ENCODE measurements at regions not wholly inside any gene's neighbourhood (a gene's known extent, or its start where the extent isn't known, plus 50 kb on each side); places are given as distances from the start of the nearest gene placed in this dataset.
"Not testable (repeated sequence)": the region's sequence is repeated elsewhere in the genome, so short reads cannot be mapped to it uniquely, and the experiment has no call there.

DNA sequence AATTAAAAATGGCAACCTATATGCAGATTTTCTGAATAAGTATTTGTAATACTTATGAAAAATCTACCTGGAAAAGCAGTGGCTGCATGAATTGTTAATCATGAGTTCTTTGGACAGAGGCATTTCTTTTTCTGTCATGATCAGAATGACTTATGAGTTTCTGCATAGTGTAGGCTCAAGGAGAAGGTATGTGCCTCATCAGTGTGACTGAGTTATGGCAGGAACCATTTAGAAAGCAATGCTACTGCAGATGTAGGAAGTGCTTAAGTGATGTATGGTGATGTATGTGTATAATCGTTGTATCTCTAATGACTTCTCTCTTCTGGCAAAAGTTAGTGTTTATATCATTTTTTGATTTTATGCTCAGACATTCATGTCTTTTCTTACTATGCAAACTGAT lies 816.4 kb upstream of the FBXO33 start:
- no peak for DNase-seq (ENCODE audit: low read depth)

DNA sequence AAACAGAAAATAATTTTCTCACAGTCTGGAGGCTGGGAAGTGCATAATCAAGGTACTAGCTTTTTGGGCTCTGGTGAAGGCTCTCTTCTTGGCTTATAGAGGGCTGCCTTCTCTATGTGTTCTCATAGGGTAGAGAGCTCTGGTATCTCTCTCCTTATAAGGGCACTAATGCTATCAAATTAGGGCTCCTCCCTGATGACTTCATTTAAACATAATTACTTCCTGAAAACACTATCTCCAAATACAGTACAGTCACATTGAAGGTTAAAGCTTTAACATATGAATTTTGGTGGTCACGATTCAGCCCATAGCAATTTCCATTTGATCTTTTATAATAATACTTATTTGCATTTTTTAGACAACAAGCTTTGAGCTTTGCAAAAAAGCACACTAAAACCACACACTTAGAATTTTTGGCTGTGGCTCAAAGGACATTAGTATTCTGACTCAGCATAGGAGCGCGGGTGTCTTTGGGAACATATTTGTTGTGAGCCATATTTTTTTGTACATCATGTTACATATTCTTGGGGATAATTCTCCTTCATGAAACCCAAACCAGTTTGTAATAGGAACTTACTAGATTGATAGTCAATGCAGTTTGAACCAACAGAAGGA lies 808.1 kb upstream of the FBXO33 start:
- no peak for DNase-seq (ENCODE audit: low read depth)

DNA sequence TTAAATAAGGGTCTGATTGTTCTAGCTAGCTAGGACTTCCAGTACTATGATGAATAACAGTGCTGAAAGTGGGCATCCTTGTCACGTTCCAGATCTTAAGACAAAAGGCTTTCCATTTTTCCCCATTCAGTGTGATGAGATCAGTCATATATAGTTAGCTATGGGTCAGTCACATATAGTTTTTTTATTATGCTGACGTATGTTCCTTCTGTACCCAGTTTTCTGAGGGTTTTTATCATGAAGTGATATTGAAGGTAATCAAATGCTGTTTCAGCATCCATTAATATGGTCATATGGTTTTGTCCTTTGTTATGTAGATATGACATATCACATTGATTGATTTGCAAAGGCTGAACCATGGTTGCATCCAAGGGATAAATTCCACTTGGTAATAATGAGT lies 800.1 kb upstream of the FBXO33 start:
- no peak for DNase-seq (ENCODE audit: low read depth)

DNA sequence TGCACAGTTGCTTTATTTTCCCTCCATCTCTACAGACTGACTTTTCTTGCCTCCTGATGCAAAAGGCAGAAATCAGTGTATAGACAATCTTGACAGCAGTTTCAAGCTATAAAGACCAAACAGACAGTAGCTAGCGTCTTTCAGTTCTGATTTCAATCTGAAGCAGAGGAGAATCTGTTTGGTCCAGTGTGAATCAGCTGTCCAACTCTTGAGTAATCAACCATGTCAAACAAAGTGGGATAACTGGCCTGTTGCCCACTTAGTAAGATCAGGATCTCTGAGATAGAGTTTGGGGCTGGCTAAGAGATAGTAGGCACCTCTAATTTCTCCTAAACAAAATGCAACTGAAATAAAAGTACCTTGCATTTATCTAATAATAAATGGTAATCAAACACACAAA lies 797.4 kb upstream of the FBXO33 start:
- no peak for DNase-seq (ENCODE audit: low read depth)

DNA sequence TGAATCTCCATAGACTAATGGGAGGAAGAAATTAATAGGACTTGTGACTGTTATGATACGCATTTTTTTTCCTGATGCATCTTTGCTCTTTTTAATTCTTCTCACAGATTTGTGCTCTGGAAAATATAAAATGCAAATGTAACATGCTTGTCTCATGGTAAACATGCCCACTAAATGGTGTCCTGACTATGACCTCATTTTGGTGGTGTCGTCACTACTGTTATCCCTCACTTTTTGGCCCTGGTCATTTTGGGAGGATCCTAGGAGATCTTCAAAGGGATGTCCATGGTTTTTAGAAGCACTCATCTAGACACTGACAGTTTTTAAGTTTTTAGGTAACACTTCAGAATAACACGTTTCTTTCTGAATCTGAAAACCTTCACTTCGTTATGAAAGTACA lies 790.8 kb upstream of the FBXO33 start:
- no peak for DNase-seq (ENCODE audit: low read depth)

DNA sequence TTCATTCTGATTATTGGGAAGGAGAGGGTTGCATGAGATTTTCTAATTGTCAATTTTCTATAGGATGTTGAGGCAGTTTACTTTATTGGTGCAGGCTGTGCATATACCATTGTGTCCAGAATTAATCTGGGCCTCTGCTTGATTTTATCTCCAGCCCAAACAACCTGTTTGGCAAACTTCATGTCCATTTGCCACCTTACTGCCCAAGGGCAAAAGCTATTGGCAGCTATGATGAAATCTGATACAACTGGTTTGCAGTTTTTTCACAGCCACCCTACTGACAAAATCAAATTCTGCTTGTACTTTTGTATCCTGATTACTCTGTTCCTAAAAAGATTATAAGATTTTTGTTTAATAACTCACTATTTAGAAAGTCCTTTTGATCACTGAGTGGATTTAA lies 789.2 kb upstream of the FBXO33 start:
- DNase-seq (ENCODE audit: low read depth), result no peak

DNA sequence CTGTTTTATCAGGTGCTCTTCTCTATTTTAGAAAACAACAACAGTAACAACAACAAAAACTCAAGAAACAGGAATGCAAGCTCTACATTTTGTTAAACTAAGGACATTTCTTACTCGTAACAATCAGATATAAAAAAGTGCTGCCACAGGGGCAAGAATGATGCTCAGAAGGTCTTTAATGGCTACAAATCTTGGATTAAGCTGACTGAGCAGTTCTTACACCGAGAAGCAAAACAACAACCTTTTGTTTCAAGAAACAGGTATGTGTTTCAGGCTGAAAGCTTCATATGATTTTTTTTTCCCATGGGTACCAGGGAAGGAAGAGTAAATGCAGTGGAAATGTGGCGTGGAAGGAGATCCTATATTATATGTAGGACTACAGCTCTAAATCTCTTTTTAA lies 786.8 kb upstream of the FBXO33 start:
- DNase-seq (ENCODE audit: low read depth), result no peak

DNA sequence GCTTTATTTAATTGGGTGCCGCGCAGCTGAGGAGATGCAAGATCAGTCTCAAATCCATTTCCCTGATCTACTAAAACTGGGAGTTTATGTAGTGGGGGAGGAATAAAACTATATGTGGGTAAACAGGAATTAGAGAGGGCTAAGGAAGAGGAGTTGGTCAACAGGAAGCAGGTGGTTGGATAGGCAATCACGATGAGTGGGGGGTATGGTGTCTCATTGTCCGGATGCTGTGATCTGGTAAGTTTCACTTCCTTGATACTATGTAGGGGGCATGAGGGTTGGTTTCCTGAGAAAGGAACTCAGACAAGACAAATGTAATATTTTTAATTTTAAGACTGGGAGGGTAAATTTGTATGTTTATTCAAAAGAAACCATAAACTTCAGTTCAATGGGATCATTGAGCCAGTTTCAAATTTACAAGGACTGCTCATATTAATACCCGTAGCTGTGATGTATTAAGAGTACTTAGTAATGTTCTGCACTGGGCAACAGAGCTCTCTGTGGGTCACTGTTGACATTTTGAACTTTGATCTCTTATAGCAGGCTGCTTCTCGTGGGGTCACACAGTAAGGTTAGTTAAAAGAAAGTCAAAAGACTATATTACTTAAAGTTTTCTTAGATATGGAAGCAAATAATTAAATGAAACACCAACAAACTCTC lies 786.2 kb upstream of the FBXO33 start:
- DNase-seq (ENCODE audit: low read depth), result no peak

DNA sequence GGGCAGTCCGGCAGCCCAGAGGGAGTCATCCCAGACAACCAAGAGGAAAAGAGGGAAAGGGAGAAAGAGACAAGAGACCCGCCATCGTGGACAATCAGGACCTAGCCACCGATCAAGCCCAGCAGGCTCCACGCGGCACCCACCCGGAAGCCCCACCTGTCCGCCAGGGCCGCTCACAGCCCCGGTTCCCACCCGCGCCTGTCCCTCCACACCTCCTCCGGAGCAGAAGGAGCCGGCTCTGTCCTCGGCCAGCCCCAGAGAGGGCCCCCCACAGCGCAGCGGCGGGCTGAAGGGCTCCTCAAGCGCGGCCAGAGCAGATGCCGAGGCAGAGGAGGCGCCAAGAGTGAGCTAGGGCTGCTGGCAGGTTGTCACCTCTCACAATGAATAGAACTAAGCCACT lies 784.7 kb upstream of the FBXO33 start:
- no peak for DNase-seq (ENCODE audit: low read depth)

DNA sequence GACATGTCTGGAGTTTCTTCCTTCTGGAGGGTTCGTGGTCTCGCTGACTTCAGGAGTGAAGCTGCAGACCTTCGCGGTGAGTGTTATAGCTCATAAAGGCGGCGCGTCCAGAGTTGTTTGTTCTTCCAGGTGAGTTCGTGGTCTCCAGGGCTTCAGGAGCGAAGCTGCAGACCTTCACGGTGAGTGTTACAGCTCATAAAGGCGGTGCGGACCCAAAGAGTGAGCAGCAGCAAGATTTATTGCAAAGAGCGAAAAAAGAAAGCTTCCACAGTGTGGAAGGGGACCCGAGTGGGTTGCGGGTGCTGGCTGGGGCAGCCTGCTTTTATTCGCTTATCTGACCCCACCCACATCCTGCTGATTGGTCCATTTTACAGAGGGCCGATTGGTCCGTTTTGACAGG lies 784.2 kb upstream of the FBXO33 start:
- not testable (repeated sequence) for DNase-seq (ENCODE audit: low read depth)

DNA sequence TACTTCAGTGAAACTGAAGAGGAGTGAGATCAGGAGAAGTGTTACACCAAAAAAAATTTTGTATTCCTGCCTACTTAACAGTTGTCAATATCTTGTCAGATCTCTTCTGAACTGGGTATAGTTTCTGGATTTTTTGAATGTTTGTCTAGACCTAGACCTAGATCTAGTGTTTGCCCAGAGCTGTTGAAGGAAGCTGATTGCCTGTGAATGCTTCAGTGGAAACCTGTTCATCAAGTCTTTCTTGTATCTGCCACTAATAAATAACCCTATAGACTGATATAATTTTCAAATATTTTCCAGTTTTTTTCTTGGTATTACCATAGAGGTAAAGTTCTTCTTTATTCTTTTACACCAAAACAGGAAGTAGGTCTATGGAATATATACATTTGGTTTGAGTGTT lies 781.5 kb upstream of the FBXO33 start:
- no peak for DNase-seq (ENCODE audit: low read depth)

DNA sequence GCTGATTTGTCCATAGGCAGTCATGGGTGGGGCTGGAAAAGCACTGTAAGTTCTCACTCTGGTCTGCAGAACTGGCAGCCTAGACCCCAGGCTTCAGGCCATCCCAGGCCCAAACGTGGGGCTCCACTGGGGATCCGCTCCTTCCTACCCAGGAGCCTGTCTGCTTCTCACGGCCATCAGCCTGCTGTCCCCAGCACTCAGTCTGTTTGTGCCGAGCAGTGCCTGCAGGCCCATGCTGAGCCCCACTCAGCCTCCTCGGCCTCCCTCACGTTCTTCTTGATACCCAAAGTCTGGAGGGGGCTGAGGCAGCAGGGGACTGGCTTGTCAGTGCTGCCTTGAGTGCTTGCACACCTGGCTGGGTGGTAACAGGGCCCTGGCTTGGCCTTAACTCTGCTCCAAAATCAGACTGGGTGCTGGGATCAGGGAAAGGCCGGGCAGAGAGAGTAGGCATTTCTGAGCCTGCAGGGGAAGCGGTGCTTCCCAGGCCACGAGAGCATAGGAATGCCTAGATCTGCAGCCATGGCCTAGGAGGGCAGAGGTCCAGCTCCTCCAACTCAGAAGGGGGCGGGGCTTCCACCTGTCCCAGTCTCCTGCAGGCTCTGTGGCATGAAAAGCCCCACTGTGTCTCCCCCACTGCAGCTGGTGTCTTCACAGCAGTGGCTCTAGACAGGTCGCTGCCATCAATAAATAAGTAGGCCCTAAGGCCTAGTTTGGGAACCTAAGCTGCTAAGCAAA lies 772.4 kb upstream of the FBXO33 start:
- no peak for DNase-seq (ENCODE audit: low read depth)

DNA sequence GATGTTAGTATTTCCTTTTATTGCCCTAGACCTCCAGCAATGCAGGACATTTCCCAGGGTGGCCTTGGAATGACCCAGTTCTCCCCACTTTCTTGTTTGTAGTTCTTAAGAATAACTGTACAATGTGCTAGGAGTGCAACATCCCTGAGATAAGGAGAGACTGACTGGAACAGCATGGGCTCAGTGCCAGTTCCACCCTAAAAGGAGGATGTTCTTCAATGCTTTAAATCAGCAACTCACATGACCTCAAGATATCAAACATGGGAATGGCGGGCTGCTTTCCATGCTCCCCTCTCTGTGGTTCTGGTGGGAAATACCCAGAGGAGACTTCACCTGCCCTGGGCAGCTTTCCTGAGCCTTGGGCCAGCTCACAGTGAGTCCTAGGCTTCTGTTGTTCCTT lies 766.9 kb upstream of the FBXO33 start:
- DNase-seq (ENCODE audit: low read depth), result no peak

DNA sequence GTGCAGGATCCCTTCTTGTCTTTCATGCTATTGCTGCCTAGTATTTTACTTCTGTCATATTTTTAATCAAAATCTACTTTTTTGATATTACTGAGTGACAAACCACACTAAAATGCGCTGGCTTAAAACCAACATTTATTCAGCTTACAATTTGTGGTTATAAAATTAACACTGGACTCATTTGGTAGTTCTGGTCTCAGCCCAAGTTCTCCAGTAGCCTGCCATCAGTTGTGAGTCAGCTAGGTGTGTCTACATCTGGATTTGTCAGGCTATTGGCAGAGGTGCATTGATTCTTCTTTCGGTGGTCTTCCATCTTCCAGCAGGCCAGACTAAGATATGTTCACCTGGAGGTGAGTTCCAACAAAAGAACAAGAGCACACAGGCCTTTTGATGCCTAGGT lies 765.1 kb upstream of the FBXO33 start:
- DNase-seq (ENCODE audit: low read depth), result no peak

DNA sequence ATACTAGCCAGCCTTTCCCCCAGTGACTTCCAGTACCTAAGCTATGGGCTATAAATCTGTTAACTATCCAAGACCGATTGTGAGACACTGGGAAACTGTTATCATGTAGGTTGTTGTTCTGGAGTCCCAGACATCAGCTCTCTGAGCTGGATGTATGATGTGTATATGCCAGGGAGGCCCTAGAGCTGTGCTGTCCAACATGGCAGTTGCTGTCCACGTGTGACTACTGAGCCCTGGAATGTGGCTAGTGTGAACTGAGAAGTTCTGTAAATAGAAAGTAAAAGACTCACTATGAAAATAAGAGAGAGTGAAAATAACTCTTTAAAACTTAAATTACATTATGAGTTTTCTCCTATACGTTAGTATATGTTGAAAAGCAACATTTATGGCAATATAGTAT lies 755.8 kb upstream of the FBXO33 start:
- no peak for DNase-seq (ENCODE audit: low read depth)

DNA sequence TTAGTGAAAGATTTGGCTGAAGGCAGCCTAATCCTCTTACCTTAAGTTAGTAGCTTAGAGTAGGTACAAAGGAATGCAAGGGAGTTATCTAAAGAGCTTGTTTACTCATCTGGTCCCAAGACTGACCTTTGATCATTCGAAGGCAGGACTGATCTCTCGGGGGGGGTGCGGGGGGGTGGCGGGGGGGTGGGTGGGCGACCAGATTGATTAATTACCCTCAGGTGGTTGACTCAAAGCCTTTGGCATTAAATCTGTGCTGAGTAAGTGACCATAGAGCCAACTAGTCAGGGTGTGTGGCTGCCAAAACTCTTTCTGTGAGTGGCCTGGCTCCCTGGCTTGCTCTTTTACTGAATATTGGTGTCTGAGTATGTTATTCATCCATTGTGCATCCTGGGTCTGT lies 731.9 kb upstream of the FBXO33 start:
- DNase-seq (ENCODE audit: low read depth), result no peak

DNA sequence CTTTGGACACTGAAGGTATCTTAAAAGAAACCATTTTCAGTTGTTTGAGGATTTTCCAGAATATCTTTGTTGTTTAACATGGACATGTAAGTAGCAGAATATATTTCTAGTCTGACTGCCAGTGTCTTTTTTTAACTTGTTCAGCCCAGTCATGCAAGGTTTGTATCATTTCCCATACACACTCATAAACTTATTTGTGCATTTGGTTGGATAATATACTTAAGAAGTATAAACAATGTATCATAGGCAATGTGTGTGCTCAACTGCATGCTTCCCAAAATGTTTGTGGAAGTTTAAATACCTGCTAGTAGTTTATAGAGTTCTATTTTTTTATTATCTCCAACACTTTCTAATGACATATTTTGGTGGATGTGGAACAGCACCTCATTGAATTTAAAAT lies 707.4 kb upstream of the FBXO33 start:
- DNase-seq (ENCODE audit: low read depth), result no peak

DNA sequence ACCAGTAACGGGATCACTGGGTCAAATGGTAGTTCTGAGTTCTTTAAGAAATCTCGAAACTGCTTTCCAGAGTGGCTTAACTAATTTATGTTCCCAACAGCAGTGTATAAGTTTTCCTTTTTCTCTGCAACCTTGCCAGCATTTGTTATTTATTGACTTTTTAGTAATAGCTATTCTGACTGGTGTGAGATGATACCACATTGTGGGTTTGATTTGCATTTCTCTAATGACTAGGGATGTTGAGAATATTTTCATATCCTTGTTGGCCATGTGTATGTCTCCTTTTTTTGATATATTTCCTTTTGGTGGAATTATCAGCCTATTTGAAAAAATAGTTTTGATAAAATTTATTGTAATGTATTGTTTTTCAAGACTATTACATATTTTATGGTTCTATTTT lies 701.2 kb upstream of the FBXO33 start:
- no peak for DNase-seq (ENCODE audit: low read depth)

DNA sequence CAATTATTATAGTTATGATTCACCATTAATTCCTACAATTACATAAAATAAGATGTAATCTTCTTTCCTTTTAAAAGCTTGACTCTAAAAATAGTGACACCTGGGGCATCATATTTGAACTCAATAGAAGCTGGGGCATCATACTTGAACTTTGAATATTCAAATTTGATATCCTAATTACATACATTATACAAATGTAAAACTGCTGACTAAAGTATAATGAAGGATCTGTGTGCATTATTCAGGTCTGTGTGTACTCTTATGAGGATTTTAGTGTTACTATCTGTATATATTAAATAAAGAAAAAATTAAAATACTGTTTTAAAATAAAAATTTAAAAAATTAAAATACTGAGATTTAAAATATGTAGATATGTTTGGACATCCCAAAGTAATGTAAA lies 696.9 kb upstream of the FBXO33 start:
- no peak for DNase-seq (ENCODE audit: low read depth)

DNA sequence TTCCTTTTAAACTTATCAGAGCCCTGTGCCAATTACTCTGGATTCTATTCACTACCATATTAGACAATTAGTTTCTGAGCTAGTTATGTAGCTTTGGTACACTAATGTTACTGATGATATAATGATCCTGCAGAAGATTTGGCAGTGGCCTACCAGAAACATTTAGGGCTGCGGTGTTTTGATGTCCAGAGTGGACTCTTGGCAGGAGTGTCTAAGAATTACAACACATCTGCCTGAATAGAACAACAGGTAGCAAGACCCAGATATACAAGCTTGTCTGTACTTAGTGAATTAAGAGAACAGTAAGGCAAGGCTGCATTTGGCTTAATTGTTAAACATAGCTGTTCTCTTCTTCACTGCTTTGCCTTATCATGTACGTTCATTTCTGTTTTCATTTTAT lies 691.6 kb upstream of the FBXO33 start:
- DNase-seq (ENCODE audit: low read depth), result no peak

DNA sequence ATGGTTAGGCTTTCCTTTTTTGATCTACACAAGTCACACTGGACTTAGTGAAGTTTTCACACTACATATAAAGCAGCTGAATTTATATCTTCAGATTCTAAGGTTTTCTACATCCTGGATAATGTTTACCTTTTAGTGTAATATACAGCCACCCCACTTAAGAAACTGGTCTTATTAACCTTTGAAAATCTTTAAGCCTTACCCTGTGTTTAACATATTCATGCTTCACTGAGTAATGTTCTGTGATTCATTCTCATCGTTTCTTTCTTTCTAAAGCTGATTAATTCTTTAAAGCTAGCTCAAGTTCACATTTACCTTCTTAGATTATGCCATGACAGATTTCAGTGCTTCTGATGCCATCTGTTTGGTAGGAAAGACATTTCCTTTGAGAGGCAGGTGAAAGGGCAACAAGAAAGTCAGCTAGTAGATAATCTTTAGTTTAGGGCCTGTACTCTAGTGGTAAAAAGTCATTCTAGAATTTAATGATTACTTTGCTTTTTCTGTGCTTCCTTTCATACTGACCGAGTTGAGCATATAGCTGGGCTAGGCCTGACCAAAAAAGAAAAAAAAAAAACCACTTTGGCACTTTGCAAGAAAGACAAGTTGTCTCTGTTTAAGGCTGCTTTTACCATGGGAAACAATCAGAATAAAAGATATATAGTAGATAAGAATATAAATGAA lies 690.9 kb upstream of the FBXO33 start:
- no peak for DNase-seq (ENCODE audit: low read depth)

DNA sequence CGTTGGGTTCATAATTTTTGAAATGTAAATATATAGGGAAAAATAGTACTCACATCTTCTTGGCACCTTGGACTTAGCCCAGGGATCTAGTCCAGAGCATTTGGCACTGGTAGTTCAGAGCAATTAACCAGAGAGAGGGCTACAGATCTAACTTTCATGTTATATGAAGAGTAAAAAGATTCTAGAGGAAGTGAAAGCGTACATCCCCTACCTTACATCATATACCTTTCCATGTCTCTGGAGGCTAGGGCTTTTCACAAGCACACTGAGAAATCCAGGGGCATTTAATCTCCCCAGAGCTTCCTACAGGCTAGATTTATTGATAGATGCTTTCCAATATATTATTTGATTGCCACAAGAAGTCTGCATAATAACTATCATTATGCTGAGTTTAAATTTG lies 687.5 kb upstream of the FBXO33 start:
- no peak for DNase-seq (ENCODE audit: low read depth)

DNA sequence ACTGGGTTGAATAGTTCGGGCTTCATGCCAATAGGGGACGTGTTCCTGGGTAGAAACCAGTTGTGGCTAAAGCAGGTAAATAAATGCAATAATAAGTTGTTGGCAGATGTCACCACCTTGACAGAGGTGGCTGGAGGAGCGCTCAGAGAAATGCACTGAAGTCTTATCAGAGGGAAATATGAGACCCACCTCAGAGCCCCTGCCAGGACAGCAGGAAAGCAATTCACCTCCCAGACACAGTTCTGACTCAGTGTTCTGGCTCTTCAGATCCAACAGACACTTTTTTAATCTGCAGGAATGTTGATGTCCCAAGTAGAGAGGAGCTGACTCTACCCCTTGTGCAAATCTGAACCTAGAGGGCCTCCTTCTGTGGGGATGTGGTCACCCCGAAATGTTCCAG lies 687.1 kb upstream of the FBXO33 start:
- DNase-seq (ENCODE audit: low read depth), result no peak
